H1 (cell line): ENCODE measurements at regions not wholly inside any gene's neighbourhood (a gene's known extent, or its start where the extent isn't known, plus 50 kb on each side); places are given as distances from the start of the nearest gene placed in this dataset.

Experiments
- CTCF ChIA-PET: fragments of 300-600 bp; sonication (Branson Sonifier 250); formaldehyde crosslinking; loops from one replicate; lab custom pipeline; 2021; ENCODE audit not compliant: partially characterized antibody; lab: Charles Lee
- POLR2A ChIA-PET: fragments of 300-600 bp; sonication (Branson Sonifier 250); formaldehyde crosslinking; loops from one replicate; lab custom pipeline; 2021; ENCODE audit warnings: inconsistent platforms; ENCODE audit not compliant: partially characterized antibody; lab: Charles Lee
- DNase-seq, 2 experiments: peaks; one replicate each; pipeline versions ENCODE4 v3.0.0 to v3.0.0-alpha.2; 2010 to 2022; ENCODE audit warnings: low spot score in 2 of 2, low read depth in 1 of 2, mixed read lengths in 1 of 2
- FAIRE-seq: peaks from 2 replicates; lab custom pipeline; 2011; peaks lifted over from hg19 to GRCh38; lab: Jason Lieb, UNC
- H2AFZ ChIP-seq: 2 replicates; pipeline ENCODE4 v1.8.1; 2012; ENCODE audit warnings: low read length, inconsistent platforms
- H2AK5ac ChIP-seq: 2 replicates; pipeline ENCODE4 v1.6.1; 2013; ENCODE audit warnings: low read depth, low read length
- H2BK120ac ChIP-seq: replicated peaks from 2 replicates; pipeline ENCODE3; 2013; ENCODE audit warnings: low read depth, low read length, inconsistent platforms
- H2BK12ac ChIP-seq: 2 replicates; pipeline ENCODE4 v1.6.1; 2013; ENCODE audit warnings: low read depth, low read length
- H2BK15ac ChIP-seq: 2 replicates; pipeline ENCODE4 v1.6.1; 2013; ENCODE audit warnings: low read length
- H2BK20ac ChIP-seq: 2 replicates; pipeline ENCODE4 v1.6.1; 2013; ENCODE audit warnings: low read length
- H2BK5ac ChIP-seq: 2 replicates; pipeline ENCODE4 v1.6.1; 2013; ENCODE audit warnings: low read depth, low read length
- H3K14ac ChIP-seq: 2 replicates; pipeline ENCODE4 v1.6.1; 2013; ENCODE audit warnings: inconsistent platforms; ENCODE audit not compliant: insufficient read length
- H3K18ac ChIP-seq: 2 replicates; pipeline ENCODE4 v1.6.1; 2013; ENCODE audit warnings: low read length; ENCODE audit errors: extremely low read depth
- H3K23ac ChIP-seq: 2 replicates; pipeline ENCODE4 v1.6.1; 2013; ENCODE audit warnings: inconsistent platforms; ENCODE audit not compliant: insufficient read length
- H3K23me2 ChIP-seq: 2 replicates; pipeline ENCODE4 v1.6.1; 2013; ENCODE audit warnings: low read depth, low read length
- H3K27ac ChIP-seq: 2 replicates; pipeline ENCODE4 v1.6.1; 2011; ENCODE audit warnings: low read depth, low read length, inconsistent platforms
- H3K27me3 ChIP-seq, 4 experiments: replicated peaks in 1 of 4; 1 replicate in 1 of 4; 2 replicates in 3 of 4; pipeline versions ENCODE4 v1.6.1 to v1.8.1; 2011 to 2013; ENCODE audit warnings: low read length in 3 of 4, mild to moderate bottlenecking in 3 of 4, inconsistent platforms in 2 of 4, mixed read lengths in 2 of 4, moderate library complexity in 1 of 4; ENCODE audit not compliant: control insufficient read depth in 3 of 4, insufficient read depth in 3 of 4; ENCODE audit errors: extremely low read depth in 1 of 4
- H3K36me3 ChIP-seq, 4 experiments: 2 replicates each; pipeline versions ENCODE4 v1.6.1 to v1.8.1; 2011 to 2013; ENCODE audit warnings: mild to moderate bottlenecking in 4 of 4, low read length in 3 of 4, moderate library complexity in 2 of 4, control low read depth in 1 of 4, inconsistent platforms in 1 of 4; ENCODE audit not compliant: insufficient read depth in 4 of 4, control insufficient read depth in 2 of 4
- H3K4ac ChIP-seq: replicated peaks from 2 replicates; pipeline ENCODE3; 2013; ENCODE audit warnings: low read length, low read depth, mixed read lengths, inconsistent platforms; ENCODE audit not compliant: insufficient read length
- H3K4me1 ChIP-seq, 4 experiments: replicated peaks in 1 of 4; 1 replicate in 1 of 4; 2 replicates in 3 of 4; pipeline versions ENCODE4 v1.6.1 to v1.8.1; 2011 to 2013; ENCODE audit warnings: low read length in 3 of 4, inconsistent platforms in 2 of 4, mixed read lengths in 1 of 4; ENCODE audit not compliant: insufficient read depth in 4 of 4, control insufficient read depth in 3 of 4
- H3K4me2 ChIP-seq, 2 experiments: 2 replicates each; pipeline versions ENCODE4 v1.6.1 to v1.8.1; 2011 to 2013; ENCODE audit warnings: low read depth in 2 of 2, low read length in 2 of 2, control low read depth in 1 of 2, inconsistent platforms in 1 of 2, mild to moderate bottlenecking in 1 of 2; ENCODE audit not compliant: insufficient read depth in 1 of 2
- H3K4me3 ChIP-seq, 4 experiments: fragments of 200-600, 300-600 bp in 1 of 4; sonication (generic), shearing (Covaris generic), sonication (Bioruptor Twin) in 1 of 4; 2 replicates each; pipeline versions ENCODE4 v1.5.1 to v1.8.1; 2011 to 2016; ENCODE audit warnings: low read length in 4 of 4, low read depth in 3 of 4, control low read depth in 2 of 4, inconsistent platforms in 2 of 4, mild to moderate bottlenecking in 2 of 4, mixed read lengths in 1 of 4, moderate library complexity in 1 of 4; ENCODE audit not compliant: insufficient read depth in 2 of 4; ENCODE audit errors: extremely low read depth in 1 of 4
- H3K56ac ChIP-seq: replicated peaks from 2 replicates; pipeline ENCODE3; 2013; ENCODE audit warnings: low read depth, mild to moderate bottlenecking, mixed read lengths, low read length, inconsistent platforms; ENCODE audit not compliant: insufficient read length
- H3K79me1 ChIP-seq: 2 replicates; pipeline ENCODE4 v1.6.1; 2013; ENCODE audit warnings: low read depth, low read length, control low read depth
- H3K79me2 ChIP-seq, 2 experiments: 2 replicates each; pipeline versions ENCODE4 v1.6.1 to v1.8.1; 2012 to 2013; ENCODE audit warnings: low read length in 2 of 2, mild to moderate bottlenecking in 2 of 2, inconsistent platforms in 1 of 2; ENCODE audit not compliant: insufficient read depth in 2 of 2, control insufficient read depth in 1 of 2
- H3K9ac ChIP-seq, 4 experiments: replicated peaks in 1 of 4; 1 replicate in 1 of 4; 2 replicates in 3 of 4; pipeline versions ENCODE4 v1.6.1 to v1.8.1; 2011 to 2013; ENCODE audit warnings: low read depth in 3 of 4, low read length in 3 of 4, control low read depth in 2 of 4, mild to moderate bottlenecking in 2 of 4, moderate library complexity in 2 of 4, inconsistent platforms in 1 of 4; ENCODE audit errors: extremely low read depth in 1 of 4
- H3K9me3 ChIP-seq, 2 experiments: 2 replicates each; pipeline versions ENCODE4 v1.6.1 to v1.8.1; 2012 to 2013; ENCODE audit warnings: mild to moderate bottlenecking in 2 of 2, moderate library complexity in 2 of 2, control low read depth in 1 of 2, inconsistent platforms in 1 of 2, low read depth in 1 of 2, low read length in 1 of 2, mixed read lengths in 1 of 2; ENCODE audit not compliant: insufficient read depth in 2 of 2
- H4K20me1 ChIP-seq, 2 experiments: replicated peaks in 1 of 2; 2 replicates each; pipeline versions ENCODE3 to v1.8.1; 2011 to 2013; ENCODE audit warnings: inconsistent platforms in 2 of 2, low read length in 2 of 2, mild to moderate bottlenecking in 1 of 2; ENCODE audit not compliant: insufficient read depth in 2 of 2, control insufficient read depth in 1 of 2
- H4K5ac ChIP-seq: 2 replicates; pipeline ENCODE4 v1.6.1; 2013; ENCODE audit warnings: low read length, low read depth, mixed read lengths, inconsistent platforms; ENCODE audit not compliant: insufficient read length
- H4K8ac ChIP-seq: 2 replicates; pipeline ENCODE4 v1.8.0; 2013; ENCODE audit warnings: mild to moderate bottlenecking, moderate library complexity, low read length, inconsistent platforms; ENCODE audit not compliant: insufficient read depth; ENCODE audit errors: extremely low read depth
- H4K91ac ChIP-seq: replicated peaks from 2 replicates; pipeline ENCODE3; 2013; ENCODE audit warnings: low read length, mixed read lengths, inconsistent platforms; ENCODE audit not compliant: insufficient read length
- CHD7 ChIP-seq: fragments of 300-600 bp; sonication (generic); IDR thresholded peaks from 2 replicates; pipeline ENCODE4 v1.7.1; 2012; ENCODE audit warnings: low read length, moderate library complexity, mild to moderate bottlenecking, inconsistent platforms; ENCODE audit not compliant: insufficient replicate concordance
- WGBS, 2 experiments: shearing (Covaris generic) in 1 of 2; methylation state at CpG; one replicate each; pipeline versions ENCODE4 v1.1.6 to v1.1.7; 2013 to 2015; ENCODE audit warnings: low lambda C conversion rate in 2 of 2, mixed read lengths in 2 of 2, inconsistent platforms in 1 of 2, low coverage in 1 of 2, missing lambda C conversion rate in 1 of 2; ENCODE audit not compliant: insufficient replicate concordance in 2 of 2, insufficient coverage in 1 of 2, insufficient read length in 1 of 2; ENCODE audit errors: extremely low coverage in 1 of 2, missing lambda C conversion rate in 1 of 2; 5-methylcytosine and 5-hydroxymethylcytosine counted together

GRCh38 chr5:165508286-165508685, 2002.9 kb downstream of the MAT2B start:
- H3K27ac ChIP-seq, result no peak overlapping the region
- 95% methylated on average over 1 of the region's 1 CpG; no CpG with 5 or more reads in 1 of the 2 experiments for WGBS, 2 experiments
- TF ChIP-seq CHD7, result no peak

More at GRCh38 chr5:165508286-165508685, 2002.9 kb downstream of the MAT2B start:
- Histone ChIP-seq H3K79me2 (no peaks in the 10 kb centered on the region), H3K4me3 (no peak overlapping the region), H3K56ac (no peak overlapping the region), H3K4me2 (no peak overlapping the region), H4K5ac (no peak overlapping the region), H2AFZ (no peak overlapping the region), H2BK5ac (no peak overlapping the region), H3K4me1 (0 out of 7 replicates have a peak, but pooled peaks cover 0 to 2% (median 0%) of the 10 kb centered on the region in 4 experiments), H3K14ac (no peak overlapping the region), H3K79me1 (no peaks in the 10 kb centered on the region), H3K23me2 (no peaks in the 10 kb centered on the region), H3K18ac (no peak overlapping the region), H3K27me3 (no peaks in the 10 kb centered on the region), H2BK20ac (no peak overlapping the region), H4K91ac (no peak overlapping the region), H2BK120ac (no peak overlapping the region), H4K20me1 (no peaks in the 10 kb centered on the region), H3K9ac (no peak overlapping the region), H3K9me3 (peaks cover 3 to 12% of the 10 kb centered on the region in 2 experiments; a peak in 3 of 4 replicates), H3K23ac (no peak overlapping the region), H2BK15ac (no peak overlapping the region), H2AK5ac (no peak overlapping the region), H4K8ac (no peak overlapping the region), H3K4ac (no peak overlapping the region), H2BK12ac (no peak overlapping the region), H3K36me3 (peaks cover 0 to 5% (median 0%) of the 10 kb centered on the region in 4 experiments; a peak in 2 of 8 replicates)
- ChIA-PET POLR2A (no interaction called here), CTCF (no interaction called here)
- DNase-seq (no peak), FAIRE-seq (no peak)
